HepG2 (cell line): ENCODE measurements at regions not wholly inside any gene's neighbourhood (a gene's known extent, or its start where the extent isn't known, plus 50 kb on each side); places are given as distances from the start of the nearest gene placed in this dataset.
A peak's percentile ranks its signal among the peaks of the same experiment; 100 is the strongest.

Experiments
- ATAC-seq: fragments of 200-7000 bp; cut with Tn5 transposase; 3 replicates; pipeline ENCODE4 v1.9.1; 2020; ENCODE audit warnings: mild to moderate bottlenecking, moderate library complexity
- BruUV-seq: library from RNA; stranded (reverse); fragments of 400-500 nt; replicated peaks from 2 replicates; lab custom pipeline; 2021; lab: Mats Ljungman, UMichigan
- CTCF ChIA-PET: fragments of 300-600 bp; formaldehyde crosslinking; extraction: SDS; loops from one replicate; lab custom pipeline; 2021; ENCODE audit warnings: low total read pairs, inconsistent platforms, low intra/inter-chr PET ratio; lab: Yijun Ruan, JAX
- POLR2A ChIA-PET: fragments of 350-600 bp; sonication (Branson Sonifier 250); formaldehyde crosslinking; loops from one replicate; lab custom pipeline; 2020; ENCODE audit warnings: antibody characterized with exemption, inconsistent platforms; lab: Yijun Ruan, JAX
- DNase-seq: peaks from one replicate; pipeline ENCODE4 v3.0.0-alpha.2; 2015; ENCODE audit warnings: low spot score
- FAIRE-seq: peaks from 3 replicates; lab custom pipeline; 2011; peaks lifted over from hg19 to GRCh38; lab: Jason Lieb, UNC
- H2AFZ ChIP-seq: one replicate; pipeline ENCODE4 v1.6.1; 2011; ENCODE audit warnings: low read length, inconsistent platforms
- H3K27ac ChIP-seq: fragments of 300-600 bp; 3 replicates; pipeline ENCODE4 v1.8.0; 2011; ENCODE audit warnings: mixed run types, mild to moderate bottlenecking, mixed read lengths, low read length, inconsistent platforms; ENCODE audit not compliant: insufficient read depth; ENCODE audit errors: extremely low read length
- H3K27me3 ChIP-seq, 2 experiments: fragments of 200-600 bp in 1 of 2; 2 replicates in 1 of 2; 3 replicates in 1 of 2; pipeline versions ENCODE4 v1.6.0 to v1.8.0; 2011; ENCODE audit warnings: low read length in 2 of 2, mild to moderate bottlenecking in 2 of 2, moderate library complexity in 2 of 2, inconsistent platforms in 1 of 2; ENCODE audit not compliant: insufficient read depth in 2 of 2, control insufficient read depth in 1 of 2
- H3K36me3 ChIP-seq, 2 experiments: fragments of 200-600 bp in 1 of 2; replicated peaks in 1 of 2; 2 replicates in 1 of 2; 3 replicates in 1 of 2; pipeline versions ENCODE4 v1.5.1 to v1.8.0; 2011; ENCODE audit warnings: low read length in 2 of 2, inconsistent platforms in 1 of 2; ENCODE audit not compliant: insufficient read depth in 2 of 2, control insufficient read depth in 1 of 2
- H3K4me1 ChIP-seq: 2 replicates; pipeline ENCODE4 v1.5.1; 2012; ENCODE audit warnings: low read length, inconsistent platforms; ENCODE audit not compliant: insufficient read depth
- H3K4me2 ChIP-seq: 2 replicates; pipeline ENCODE4 v1.6.0; 2011; ENCODE audit warnings: low read depth, low read length, inconsistent platforms
- H3K4me3 ChIP-seq, 3 experiments: fragments of 200-600 bp in 1 of 3; sonication (generic), shearing (Covaris generic) in 1 of 3; replicated peaks in 1 of 3; 2 replicates each; pipeline ENCODE4 v1.5.1; 2011 to 2016; ENCODE audit warnings: low read length in 3 of 3, inconsistent platforms in 2 of 3, low read depth in 2 of 3, mild to moderate bottlenecking in 2 of 3, control low read depth in 1 of 3, mixed read lengths in 1 of 3; ENCODE audit not compliant: insufficient read depth in 1 of 3
- H3K79me2 ChIP-seq: one replicate; pipeline ENCODE4 v1.6.1; 2011; ENCODE audit warnings: low read length, inconsistent platforms; ENCODE audit not compliant: insufficient read depth
- H3K9ac ChIP-seq: 2 replicates; pipeline ENCODE4 v1.6.0; 2011; ENCODE audit warnings: mild to moderate bottlenecking, low read depth, low read length, inconsistent platforms; ENCODE audit not compliant: insufficient read depth
- H3K9me3 ChIP-seq: 2 replicates; pipeline ENCODE4 v1.5.1; 2012; ENCODE audit warnings: mild to moderate bottlenecking, low read length
- H4K20me1 ChIP-seq: 2 replicates; pipeline ENCODE4 v1.6.0; 2011; ENCODE audit warnings: inconsistent platforms, mild to moderate bottlenecking, low read length, moderate library complexity; ENCODE audit not compliant: insufficient read depth
- DR1 ChIP-seq: sonication (generic); formaldehyde crosslinking; IDR thresholded peaks from 2 replicates; pipeline ENCODE4 v1.8.0; 2021; ENCODE audit warnings: mild to moderate bottlenecking, missing genetic modification reagents, inconsistent platforms
- ELK4 ChIP-seq: sonication (generic); formaldehyde crosslinking; IDR thresholded peaks from 2 replicates; pipeline ENCODE4 v1.9.0; 2021; ENCODE audit warnings: missing genetic modification reagents, borderline replicate concordance
- HNF1B ChIP-seq: sonication (generic); formaldehyde crosslinking; IDR thresholded peaks from 2 replicates; pipeline ENCODE4 v1.5.1; 2020; ENCODE audit warnings: mild to moderate bottlenecking, moderate library complexity, missing genetic modification reagents
- PRDM15 ChIP-seq: sonication (generic); formaldehyde crosslinking; IDR thresholded peaks from 2 replicates; pipeline ENCODE4 v1.4.0; 2020; ENCODE audit warnings: missing genetic modification reagents
- SUZ12 ChIP-seq: fragments of 150-350 bp; IDR thresholded peaks from 2 replicates; pipeline ENCODE4 v1.6.1; 2014; ENCODE audit warnings: low read depth, low read length
- ZFX ChIP-seq: sonication (generic); formaldehyde crosslinking; IDR thresholded peaks from 2 replicates; pipeline ENCODE4 v1.4.0; 2020; ENCODE audit warnings: mild to moderate bottlenecking, low read depth, missing genetic modification reagents, moderate library complexity
- ZNF777 ChIP-seq: sonication (generic); formaldehyde crosslinking; IDR thresholded peaks from 2 replicates; pipeline ENCODE4 v1.4.0; 2020; ENCODE audit warnings: missing genetic modification reagents
- WGBS: methylation state at CpG from one replicate; pipeline ENCODE4 v1.1.6; 2017; ENCODE audit warnings: low lambda C conversion rate; 5-methylcytosine and 5-hydroxymethylcytosine counted together
- in situ Hi-C: cut with HindIII; loops from 2 replicates; pipeline ENCODE4 v1.10.0; 2017; ENCODE audit warnings: low pct_unique_long_range_greater_than_20kb; ENCODE audit not compliant: extremely low pct_ligation_motif_present
- intact Hi-C: fragments of 100-400 bp; cut with micrococcal nuclease; formaldehyde crosslinking; loops from one replicate; pipeline ENCODE4 v1.10.0; 2022; ENCODE audit not compliant: unreplicated experiment
- TF ChIP-seq, protein P1 (sequence below): sonication (generic); formaldehyde crosslinking; IDR thresholded peaks from 2 replicates; pipeline ENCODE4 v1.4.0; 2020; ENCODE audit warnings: mild to moderate bottlenecking, missing genetic modification reagents
- TF ChIP-seq, protein P2 (sequence below): sonication (generic); formaldehyde crosslinking; IDR thresholded peaks from 2 replicates; pipeline ENCODE4 v1.8.1; 2022; ENCODE audit warnings: low read depth, mild to moderate bottlenecking, missing genetic modification reagents

DNA sequence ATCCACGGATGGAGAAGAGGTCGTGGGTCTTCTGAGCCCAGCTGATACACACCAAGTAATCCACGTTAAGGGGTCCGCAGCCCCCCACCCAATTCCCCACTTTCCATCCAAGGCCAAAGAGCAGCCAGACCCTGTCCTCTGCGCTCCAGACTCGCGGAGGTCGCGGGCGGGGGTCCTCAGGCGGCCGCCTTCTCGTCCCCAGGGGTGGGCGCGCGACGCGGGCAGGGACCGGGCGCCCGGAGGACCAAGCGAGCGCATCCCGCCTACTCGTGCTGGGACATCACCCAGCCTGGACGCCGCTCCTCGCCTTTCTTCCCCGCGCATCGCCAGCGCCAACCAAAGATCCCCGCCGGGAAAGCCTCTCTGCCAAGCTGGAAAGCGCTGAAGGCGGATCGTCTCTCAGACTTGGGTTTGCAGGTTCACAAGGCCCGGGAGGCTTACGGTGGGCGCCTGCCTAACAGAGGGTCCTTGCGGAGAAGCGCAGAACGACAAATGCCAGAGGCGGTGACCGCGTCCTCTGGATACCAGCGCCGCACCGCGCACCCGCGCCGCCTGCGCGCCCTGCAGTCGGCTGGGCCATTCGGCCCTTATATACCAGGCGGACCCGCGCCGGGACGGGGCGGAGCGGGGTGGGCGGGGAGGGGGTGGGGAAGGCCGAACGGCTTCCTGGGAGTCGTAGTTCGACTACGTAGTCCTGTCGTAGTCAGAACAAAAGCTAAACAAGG is 471.6 kb downstream of the SOX9 start:
- Histone ChIP-seq H3K4me3 (peak overlapping the region; percentile 93 to 99 (median 98)), H3K9ac (peak overlapping the region; percentile 93), H3K9me3 (no peaks in the 10 kb centered on the region), H3K4me1 (peaks cover 39% of the 10 kb centered on the region), H2AFZ (peak overlapping the region; percentile 21), H3K36me3 (no peaks in the 10 kb centered on the region), H4K20me1 (peaks cover 10% of the 10 kb centered on the region; the same call in 1 of the 2 replicates), H3K4me2 (peak overlapping the region; percentile 90), H3K79me2 (peaks cover 52% of the 10 kb centered on the region), H3K27ac (peak overlapping the region; percentile 58), H3K27me3 (no peaks in the 10 kb centered on the region; a peak in 1 of 5 replicates)
- CTCF ChIA-PET: interaction anchor here (0.8 kb wide), 1 partner anchor 35 kb away, joined by 3 read pairs; no protein-coding TSS in a partner anchor
- in situ Hi-C loops: no loop called here
- WGBS: 2% methylated on average over 17 of the region's 71 CpGs
- DNase-seq (peak; percentile 78), ATAC-seq (peak; percentile 87), FAIRE-seq (no peak)
- intact Hi-C loops: loop anchor here (1.0 to 5.0 kb wide), 5 partner anchors 12 to 610 kb away; no protein-coding TSS in a partner anchor
- POLR2A ChIA-PET: interaction anchor here (0.6 to 2.7 kb wide), 37 partner anchors 9 to 611 kb away, joined by 3 to 117 read pairs (median 4); partner anchors contain the start of gene SOX9
- BruUV-seq: no TSS peak
- TF ChIP-seq SUZ12 (peak; percentile 49), PRDM15 (CRISPR knock-in tag) (no peak), DR1 (CRISPR knock-in tag) (peak; percentile 98), HNF1B (CRISPR knock-in tag) (peak; percentile 79; the same call in 1 of the 2 replicates), ZNF777 (CRISPR knock-in tag) (peak; percentile 89), ELK4 (CRISPR knock-in tag) (no peak), ZFX (peak; percentile 90)
- TF ChIP-seq, protein P1, sequence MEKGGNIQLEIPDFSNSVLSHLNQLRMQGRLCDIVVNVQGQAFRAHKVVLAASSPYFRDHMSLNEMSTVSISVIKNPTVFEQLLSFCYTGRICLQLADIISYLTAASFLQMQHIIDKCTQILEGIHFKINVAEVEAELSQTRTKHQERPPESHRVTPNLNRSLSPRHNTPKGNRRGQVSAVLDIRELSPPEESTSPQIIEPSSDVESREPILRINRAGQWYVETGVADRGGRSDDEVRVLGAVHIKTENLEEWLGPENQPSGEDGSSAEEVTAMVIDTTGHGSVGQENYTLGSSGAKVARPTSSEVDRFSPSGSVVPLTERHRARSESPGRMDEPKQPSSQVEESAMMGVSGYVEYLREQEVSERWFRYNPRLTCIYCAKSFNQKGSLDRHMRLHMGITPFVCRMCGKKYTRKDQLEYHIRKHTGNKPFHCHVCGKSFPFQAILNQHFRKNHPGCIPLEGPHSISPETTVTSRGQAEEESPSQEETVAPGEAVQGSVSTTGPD (CRISPR knock-in tag): peak; percentile 66; the same call in 1 of the 2 replicates
- TF ChIP-seq, protein P2, sequence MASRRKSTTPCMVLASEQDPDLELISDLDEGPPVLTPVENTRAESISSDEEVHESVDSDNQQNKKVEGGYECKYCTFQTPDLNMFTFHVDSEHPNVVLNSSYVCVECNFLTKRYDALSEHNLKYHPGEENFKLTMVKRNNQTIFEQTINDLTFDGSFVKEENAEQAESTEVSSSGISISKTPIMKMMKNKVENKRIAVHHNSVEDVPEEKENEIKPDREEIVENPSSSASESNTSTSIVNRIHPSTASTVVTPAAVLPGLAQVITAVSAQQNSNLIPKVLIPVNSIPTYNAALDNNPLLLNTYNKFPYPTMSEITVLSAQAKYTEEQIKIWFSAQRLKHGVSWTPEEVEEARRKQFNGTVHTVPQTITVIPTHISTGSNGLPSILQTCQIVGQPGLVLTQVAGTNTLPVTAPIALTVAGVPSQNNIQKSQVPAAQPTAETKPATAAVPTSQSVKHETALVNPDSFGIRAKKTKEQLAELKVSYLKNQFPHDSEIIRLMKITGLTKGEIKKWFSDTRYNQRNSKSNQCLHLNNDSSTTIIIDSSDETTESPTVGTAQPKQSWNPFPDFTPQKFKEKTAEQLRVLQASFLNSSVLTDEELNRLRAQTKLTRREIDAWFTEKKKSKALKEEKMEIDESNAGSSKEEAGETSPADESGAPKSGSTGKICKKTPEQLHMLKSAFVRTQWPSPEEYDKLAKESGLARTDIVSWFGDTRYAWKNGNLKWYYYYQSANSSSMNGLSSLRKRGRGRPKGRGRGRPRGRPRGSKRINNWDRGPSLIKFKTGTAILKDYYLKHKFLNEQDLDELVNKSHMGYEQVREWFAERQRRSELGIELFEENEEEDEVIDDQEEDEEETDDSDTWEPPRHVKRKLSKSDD: peak; percentile 72; the same call in 1 of the 2 replicates
